AG09319 (cell line): ENCODE measurements at regions not wholly inside any gene's neighbourhood (a gene's known extent, or its start where the extent isn't known, plus 50 kb on each side); places are given as distances from the start of the nearest gene placed in this dataset.
A peak's percentile ranks its signal among the peaks of the same experiment; 100 is the strongest.

Experiments used
- DNase-seq: peaks from one replicate; pipeline ENCODE4 v3.0.0-alpha.2; 2010; ENCODE audit warnings: low read depth; ENCODE audit errors: extremely low read depth
- CTCF ChIP-seq: IDR thresholded peaks from 2 replicates; pipeline ENCODE4 v1.5.1; 2011; ENCODE audit warnings: low read depth, mild to moderate bottlenecking, inconsistent platforms, low read length, moderate library complexity

DNA sequence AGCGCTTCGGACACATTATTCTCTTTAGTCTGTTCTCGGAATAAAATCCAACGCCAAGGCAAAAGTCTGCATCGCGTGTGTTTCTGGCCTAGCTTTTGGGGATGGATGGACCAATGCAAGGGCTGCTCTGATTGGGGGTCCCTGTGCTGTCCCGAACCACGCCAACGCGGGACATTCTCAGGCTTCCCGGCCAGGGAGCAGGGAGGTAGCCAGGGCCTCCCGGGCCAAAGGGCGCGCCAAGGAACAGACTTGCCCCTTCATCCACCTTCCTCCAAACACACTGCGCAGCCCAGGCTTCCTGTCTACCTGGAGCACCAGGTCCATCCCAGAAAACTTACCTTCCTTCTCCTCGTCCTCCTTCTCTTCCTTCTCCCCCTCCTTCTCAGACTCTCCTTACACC, 113.0 kb upstream of the SELENOP start:
- DNase-seq = no peak
- no peak for TF ChIP-seq CTCF

DNA sequence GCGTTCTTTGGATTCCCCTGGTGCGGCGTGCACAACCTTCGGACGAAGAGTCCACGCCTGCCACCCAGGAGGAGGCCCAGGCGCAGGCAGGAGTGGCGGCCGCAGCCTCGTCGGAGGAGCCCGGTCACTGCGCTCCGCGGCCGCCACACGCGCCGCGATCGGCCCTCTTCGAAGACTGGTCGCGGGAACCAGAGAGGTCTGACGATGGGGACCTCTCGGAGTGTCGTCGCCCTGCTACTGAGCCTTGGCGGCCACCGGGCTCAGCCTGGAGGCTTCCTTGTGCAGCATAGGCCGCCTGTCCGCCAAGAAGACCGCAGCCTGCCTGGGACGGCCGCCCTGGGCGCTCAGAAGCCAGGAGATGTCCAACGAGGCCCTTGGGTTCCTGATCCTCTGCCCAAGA, 112.5 kb upstream of the SELENOP start:
- no peak for TF ChIP-seq CTCF
- no peak for DNase-seq

GRCh38 chr5:42923710-42924109, 112.0 kb upstream of the SELENOP start:
- no peak for TF ChIP-seq CTCF
- DNase-seq = no peak

DNA sequence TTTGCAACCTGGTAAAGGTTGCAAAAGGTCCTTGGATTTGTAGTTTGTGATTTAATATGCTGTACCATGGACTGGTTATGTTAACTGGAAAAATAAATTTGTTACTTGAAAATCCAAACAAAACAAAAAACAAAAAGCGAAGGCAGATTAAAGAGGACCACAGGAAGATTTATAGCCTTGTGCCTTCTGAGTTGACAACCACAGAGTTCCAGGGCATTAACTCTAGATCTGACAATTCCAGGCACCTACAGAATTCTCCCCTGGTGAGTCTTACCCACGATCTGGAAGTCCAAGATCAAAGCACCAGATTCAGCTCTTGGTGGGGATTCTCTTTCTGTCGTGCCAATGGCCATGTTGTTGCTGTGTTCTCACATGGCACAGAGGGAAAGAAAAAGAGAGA, 107.9 kb upstream of the SELENOP start:
- DNase-seq = no peak
- no peak for TF ChIP-seq CTCF

GRCh38 chr5:42915306-42915866, 103.7 kb upstream of the SELENOP start:
- no peak for DNase-seq

DNA sequence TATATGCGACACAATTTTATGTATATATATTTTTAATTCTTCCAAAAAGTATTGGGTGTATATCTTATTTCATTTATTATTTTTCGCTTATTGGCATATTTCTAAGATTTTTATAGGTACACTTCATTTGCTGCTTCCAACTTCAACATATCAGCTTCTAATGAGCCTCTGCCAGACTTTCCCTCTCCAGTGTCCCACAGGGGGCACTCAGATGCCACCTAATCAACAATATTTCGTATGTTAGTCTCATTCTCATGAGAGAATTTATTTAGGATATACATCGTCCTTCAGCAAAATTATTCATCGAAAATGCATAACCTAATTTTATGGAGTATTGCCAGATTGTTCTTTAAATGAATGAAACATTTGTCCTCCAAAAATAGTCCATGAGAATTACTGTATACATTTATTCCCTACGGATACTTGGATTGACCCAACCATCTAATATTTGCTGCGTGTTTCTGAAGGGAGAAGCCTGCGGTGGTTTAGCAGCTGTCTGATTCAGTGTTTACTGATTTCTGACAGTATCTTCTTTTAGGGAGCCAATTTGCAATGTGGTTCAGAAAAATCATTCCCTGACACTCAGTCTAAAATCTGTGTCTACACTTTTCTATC, 100.6 kb upstream of the SELENOP start:
- TF ChIP-seq CTCF = peak; percentile 50
- DNase-seq = peak; percentile 22

More at GRCh38 chr5:42915306-42915866, 103.7 kb upstream of the SELENOP start:
- no peak for TF ChIP-seq CTCF

GRCh38 chr5:42908509-42909488, 97.1 kb upstream of the SELENOP start:
- TF ChIP-seq CTCF = peak; percentile 91
- peak; percentile 69 for DNase-seq
